Inferior parietal cortex (tissue), 1 donor: ENCODE measurements at regions not wholly inside any gene's neighbourhood (a gene's known extent, or its start where the extent isn't known, plus 50 kb on each side); places are given as distances from the start of the nearest gene placed in this dataset.

Experiments
- DNase-seq: peaks from one replicate; pipeline ENCODE4 v3.0.0-alpha.2; 2016; ENCODE audit errors: extremely low spot score

GRCh38 chr13:74409551-74409950 lies 275.3 kb upstream of the KLF12 start:
- DNase-seq: no peak

DNA sequence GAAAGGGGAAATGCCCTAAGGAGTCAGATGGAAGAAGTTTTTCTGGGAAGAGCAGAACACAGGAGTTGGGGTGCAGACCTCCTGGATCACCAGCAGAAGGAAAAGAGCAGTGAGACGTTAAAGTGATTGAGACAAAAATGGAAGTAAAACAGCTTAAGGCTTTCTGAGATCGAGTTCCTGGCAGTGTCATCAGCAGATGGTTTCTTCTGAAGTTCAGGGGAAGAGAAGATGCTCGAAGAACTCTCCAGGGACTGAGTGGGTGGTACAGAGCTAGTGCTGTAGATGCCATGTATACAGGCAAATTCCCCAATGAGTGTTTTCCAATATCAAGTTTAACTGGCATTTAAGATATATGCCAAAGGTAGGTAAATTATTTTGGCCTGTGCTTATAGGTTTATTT lies 272.2 kb upstream of the KLF12 start:
- DNase-seq: no peak

GRCh38 chr13:74398599-74398998 lies 264.4 kb upstream of the KLF12 start:
- DNase-seq: no peak

DNA sequence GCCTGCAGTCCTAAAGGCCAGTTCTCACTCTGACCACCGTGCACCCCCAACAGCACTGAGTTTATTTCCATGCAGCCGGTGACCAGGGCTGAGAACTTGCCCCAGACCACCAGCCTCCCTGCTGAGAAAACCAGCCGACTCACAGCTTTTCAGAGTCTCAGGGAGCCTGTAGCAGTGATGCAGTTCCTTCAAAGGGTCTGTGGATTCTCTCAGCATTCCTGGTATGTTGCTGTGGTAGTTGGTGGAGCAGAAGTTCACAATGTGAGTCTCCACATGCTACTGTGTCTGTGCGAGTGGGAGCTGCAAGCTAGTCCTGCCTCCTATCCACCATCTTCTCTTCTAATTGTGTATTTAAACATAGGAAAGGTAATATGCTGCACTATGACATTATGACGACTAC lies 254.9 kb upstream of the KLF12 start:
- DNase-seq: no peak

- DNase-seq: no peak
Measured at GRCh38 chr13:74388626-74389025, 254.4 kb upstream of the KLF12 start.

DNA sequence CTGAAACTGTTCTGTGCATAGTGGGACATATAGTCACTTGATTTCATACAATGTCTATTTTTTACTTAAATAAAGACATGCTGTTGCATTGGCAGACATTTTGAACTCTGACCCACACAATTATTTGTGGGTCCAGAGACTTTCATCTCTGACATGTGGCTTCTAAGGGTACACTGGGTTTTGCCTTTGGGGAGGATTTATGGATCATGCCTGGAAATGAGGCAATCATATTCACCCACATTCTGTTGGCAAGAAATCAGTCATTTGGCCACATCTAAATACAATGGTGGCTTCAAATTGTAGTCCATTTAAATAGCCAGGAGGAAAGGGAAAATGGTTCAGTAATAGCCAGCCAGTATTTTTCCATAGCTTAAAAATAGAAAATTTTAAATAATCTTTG lies 238.3 kb upstream of the KLF12 start:
- no peak for DNase-seq

- no peak for DNase-seq
Measured at GRCh38 chr13:74367193-74367592, 233.0 kb upstream of the KLF12 start.

DNA sequence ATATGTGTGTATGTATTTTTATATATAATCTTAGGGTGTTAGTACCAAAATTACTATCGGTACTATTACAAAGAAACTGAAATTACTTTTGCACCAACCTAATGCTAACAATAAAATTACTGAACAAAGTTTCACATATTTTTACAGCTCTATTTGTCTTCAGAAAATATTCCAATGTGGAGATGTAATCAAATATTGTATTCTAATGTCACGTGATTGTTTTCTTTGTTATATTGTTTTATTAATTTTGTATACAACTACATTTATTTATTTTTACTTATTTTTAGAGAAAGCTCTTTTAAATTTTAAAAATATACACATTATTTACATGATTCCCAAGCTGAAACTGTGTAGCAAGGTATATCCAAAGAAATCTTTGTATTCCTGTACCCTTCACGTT lies 227.1 kb upstream of the KLF12 start:
- no peak for DNase-seq

GRCh38 chr13:74346960-74347359 lies 212.8 kb upstream of the KLF12 start:
- no peak for DNase-seq

DNA sequence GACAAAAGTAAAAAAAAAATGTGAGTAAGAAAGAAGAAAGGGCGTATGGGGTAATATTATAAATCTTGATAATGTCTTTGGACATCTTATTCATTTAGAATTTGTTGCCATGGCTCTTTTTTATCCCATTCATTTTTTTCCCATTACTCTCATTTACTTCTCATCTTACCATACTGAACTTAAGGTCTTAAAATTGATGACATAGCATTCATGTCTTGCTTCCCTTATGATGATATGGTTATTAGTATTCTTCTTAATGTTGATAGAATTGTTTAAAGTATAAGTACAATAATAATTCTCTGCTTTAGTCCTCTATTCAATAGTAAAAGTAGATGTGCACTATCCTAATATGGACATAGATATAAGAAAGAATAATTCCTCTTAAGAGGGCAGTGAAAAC lies 204.1 kb upstream of the KLF12 start:
- no peak for DNase-seq

- no peak for DNase-seq
Measured at GRCh38 chr13:74336546-74336945, 202.3 kb upstream of the KLF12 start.

DNA sequence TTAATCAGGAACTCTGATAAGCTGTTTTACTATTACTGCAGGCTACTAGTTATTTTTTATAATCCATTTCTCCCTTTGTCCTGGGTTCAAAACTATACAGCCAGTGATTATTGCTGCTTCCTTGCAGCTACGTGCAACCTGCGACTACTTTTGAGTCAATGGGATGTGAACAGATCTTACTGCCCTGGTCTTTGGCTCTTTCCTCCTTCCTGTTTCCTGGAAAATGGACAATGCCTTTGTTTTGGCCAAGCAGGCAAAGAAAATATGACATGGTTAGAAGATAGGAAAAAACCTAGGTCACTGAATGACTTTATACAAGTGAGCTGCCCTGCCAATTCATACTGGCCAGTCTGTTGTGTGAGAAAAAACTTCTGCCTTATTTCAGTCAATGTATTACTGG lies 201.2 kb upstream of the KLF12 start:
- DNase-seq: no peak

DNA sequence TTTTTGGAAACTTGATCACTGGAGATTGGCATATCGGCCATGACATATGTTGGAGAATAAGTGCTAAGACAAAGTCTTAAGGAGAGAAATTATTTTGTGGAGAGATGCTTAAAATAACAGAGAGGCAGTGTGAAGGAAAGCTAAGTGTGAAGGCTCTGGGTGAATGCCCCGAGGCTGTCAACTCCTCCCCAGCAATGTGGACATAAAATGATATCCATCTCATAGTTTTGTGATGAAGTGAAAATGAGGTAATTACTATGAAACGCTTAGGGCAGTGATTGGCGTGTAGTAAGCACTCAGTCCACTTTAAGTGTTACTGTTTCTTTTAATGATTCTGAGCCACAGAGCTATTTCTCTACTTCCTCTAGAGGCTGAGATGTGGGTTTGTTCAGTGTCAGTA lies 195.8 kb upstream of the KLF12 start:
- DNase-seq: no peak

DNA sequence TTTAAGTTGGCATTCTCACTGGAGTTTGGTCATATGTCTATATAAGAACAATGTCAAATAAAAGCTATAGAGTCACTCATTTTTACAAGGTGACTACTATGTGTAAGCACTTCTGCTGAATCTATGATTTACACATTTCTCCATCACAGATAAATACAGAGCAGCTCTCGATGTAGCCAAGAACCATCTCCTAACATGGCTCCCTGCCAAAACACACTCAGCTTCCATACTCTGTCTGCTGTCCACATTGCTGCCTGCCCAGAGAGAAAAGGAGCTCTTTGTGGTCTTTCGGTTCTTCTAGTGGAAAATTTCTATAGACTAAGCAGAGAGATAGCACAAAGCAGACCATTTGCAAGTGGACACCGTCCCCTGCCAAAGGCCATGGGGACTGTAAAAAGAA lies 190.9 kb upstream of the KLF12 start:
- peak; percentile 44 for DNase-seq

GRCh38 chr13:74324338-74324737 lies 190.1 kb upstream of the KLF12 start:
- DNase-seq: no peak

DNA sequence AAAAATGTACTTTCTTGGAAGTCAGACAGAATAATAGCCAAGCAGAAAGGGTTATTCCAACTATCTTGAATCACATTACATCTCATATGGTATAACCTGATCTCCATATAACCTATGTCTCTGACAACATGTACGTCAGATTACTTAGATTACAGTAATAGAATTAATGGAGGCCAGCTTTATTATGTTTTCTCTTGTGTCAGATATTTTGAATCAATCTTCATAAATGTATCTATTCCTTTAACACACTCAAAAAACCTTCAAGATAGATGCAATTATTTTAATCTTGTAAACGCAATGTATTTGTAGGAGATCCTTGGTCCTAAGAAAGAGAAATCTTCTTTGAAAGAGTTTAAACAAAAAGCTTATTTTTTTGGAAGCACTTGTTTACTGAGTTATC lies 188.4 kb upstream of the KLF12 start:
- DNase-seq: no peak

DNA sequence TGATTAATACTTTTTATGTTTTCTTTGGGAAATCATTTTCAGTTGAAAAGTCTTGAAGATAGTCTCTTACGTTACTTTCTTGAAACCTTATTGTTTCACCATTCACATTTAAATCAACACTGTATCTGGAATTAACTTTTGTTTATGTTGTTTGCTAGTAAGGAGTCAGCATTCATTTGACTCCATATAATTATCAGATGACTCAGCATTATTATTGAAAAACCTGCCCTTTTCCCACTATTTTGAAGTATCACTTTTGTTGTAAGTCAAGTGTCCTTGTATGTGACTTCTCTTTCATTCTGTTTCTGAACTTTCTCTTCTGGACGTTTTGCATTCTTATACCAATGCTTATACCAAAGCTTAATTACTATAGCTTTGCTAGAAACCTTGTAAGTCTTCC lies 186.1 kb upstream of the KLF12 start:
- no peak for DNase-seq

GRCh38 chr13:74316547-74316946 lies 182.3 kb upstream of the KLF12 start:
- no peak for DNase-seq

DNA sequence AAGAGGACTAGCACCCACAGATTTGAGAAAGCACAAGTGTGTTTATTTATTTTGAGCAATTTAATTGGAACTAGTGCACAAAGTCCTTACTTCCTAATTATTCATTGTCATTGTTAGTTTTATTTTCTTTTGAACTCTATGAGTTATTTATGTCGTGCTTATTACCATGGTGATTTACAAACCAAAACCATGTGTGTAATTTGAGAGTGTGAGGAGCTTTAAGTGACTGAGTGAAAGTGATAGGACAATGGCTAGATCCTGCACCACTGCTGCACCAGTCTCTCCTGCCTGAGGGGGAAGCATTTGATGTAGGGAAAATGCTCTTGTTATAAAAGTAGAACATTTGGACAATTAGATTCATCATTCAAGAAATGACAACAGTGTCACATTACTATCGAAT lies 172.3 kb upstream of the KLF12 start:
- DNase-seq: no peak

DNA sequence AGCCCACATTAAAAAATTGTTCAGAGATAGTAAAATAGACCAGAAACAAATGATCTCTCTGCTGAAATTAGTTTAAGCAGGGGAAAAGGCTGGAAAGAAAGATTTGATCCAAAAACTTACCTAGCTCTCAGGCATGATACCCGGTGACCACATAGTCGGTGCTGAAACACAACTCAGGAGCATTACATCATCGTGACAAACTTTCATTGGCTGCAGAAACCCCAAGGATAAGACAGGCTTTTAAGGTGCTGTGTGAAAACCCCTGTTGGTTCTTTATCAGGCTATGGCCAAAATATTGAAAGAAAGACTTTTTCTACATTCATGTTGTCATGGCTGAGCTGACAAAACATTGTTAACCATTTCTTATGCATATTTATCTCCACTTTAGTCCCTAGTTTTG lies 171.7 kb upstream of the KLF12 start:
- DNase-seq: peak; percentile 27

DNA sequence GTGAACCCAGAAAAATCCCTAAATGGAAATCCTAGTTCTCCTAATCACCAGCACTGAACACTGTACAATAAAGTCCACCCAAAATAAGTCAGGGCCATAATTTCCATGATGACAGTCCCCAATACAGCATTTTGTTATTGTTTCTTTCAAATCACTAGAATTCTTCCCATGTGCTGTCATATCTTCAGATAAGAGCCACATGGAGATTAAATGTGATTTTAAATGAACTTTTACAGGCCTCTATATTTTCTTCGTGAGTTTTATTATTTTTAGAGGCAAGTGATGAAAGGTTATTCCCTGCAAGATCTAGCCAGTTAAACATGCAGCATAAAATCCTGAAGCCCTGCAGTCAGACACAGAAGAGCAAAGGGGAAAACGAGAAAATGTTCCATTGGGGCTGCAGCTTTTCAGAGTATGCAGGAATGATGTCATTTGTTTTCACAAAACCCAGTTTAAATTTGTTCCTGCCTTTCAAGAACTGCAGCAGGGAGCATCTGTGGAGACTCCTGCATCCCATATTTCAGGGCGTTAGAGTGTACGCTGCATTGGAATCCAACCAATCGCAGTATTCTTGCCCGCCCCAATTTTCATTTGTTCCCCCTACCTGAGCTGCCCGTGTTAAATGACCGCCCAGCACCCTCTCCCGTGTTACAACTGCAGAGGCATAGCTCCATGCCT lies 167.2 kb upstream of the KLF12 start:
- peak; percentile 39 for DNase-seq

- no peak for DNase-seq
Measured at GRCh38 chr13:74300162-74300561, 166.0 kb upstream of the KLF12 start.

DNA sequence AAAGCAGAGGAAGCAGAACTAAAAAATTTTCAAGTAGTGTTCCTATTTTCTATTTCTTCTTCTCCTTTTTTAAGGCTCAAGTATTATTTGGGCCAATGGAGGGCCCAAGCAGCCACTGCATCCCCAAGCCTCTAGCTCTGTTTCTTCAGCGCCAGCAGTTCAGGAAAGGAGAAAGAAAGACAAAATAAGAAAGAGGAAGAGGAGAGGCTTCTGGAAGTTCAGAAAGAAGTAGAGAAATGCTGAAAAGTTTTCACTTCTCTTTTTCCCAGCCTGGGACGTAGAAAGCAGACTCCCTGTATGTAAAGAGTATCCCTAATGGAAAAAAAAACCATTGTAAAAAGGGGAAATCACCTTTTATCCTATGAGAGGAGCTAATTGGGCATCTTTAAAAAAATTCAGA lies 165.5 kb upstream of the KLF12 start:
- no peak for DNase-seq

GRCh38 chr13:74298923-74299322 lies 164.7 kb upstream of the KLF12 start:
- no peak for DNase-seq
